Right cardiac atrium (tissue), 5 donors: ENCODE measurements at regions not wholly inside any gene's neighbourhood (a gene's known extent, or its start where the extent isn't known, plus 50 kb on each side); places are given as distances from the start of the nearest gene placed in this dataset.
A peak's percentile ranks its signal among the peaks of the same experiment; 100 is the strongest.

Source experiments
- ATAC-seq, 2 donors: fragments of 200-7000 bp; cut with Tn5 transposase; one replicate each; pipeline versions ENCODE4 v1.8.0 to v1.9.1; 2020; ENCODE audit warnings: moderate library complexity in 2 of 2, mild to moderate bottlenecking in 1 of 2
- DNase-seq, 3 donors: peaks; one replicate each; pipeline ENCODE4 v3.0.0-alpha.2; 2020
- H3K27ac ChIP-seq: one replicate; pipeline ENCODE4 v1.5.1; 2013; ENCODE audit warnings: mild to moderate bottlenecking, low read length, control low read depth, moderate library complexity
- H3K27me3 ChIP-seq: one replicate; pipeline ENCODE4 v1.6.1; 2013; ENCODE audit not compliant: control insufficient read depth, insufficient read depth
- H3K4me1 ChIP-seq: one replicate; pipeline ENCODE4 v1.6.1; 2013; ENCODE audit warnings: low read length; ENCODE audit not compliant: control insufficient read depth, insufficient read depth
- H3K4me3 ChIP-seq: one replicate; pipeline ENCODE4 v1.5.1; 2013; ENCODE audit warnings: low read length, control low read depth
- H3K9me3 ChIP-seq: one replicate; pipeline ENCODE4 v1.6.1; 2013; ENCODE audit warnings: low read length; ENCODE audit not compliant: control insufficient read depth
- WGBS: extraction: QIAGEN DNeasy Blood & Tissue Kit; methylation state at CpG from one replicate; pipeline ENCODE4 v1.1.7; 2013; 5-methylcytosine and 5-hydroxymethylcytosine counted together
- intact Hi-C, 4 donors: fragments of 100-400 bp; cut with DNase I; formaldehyde crosslinking; loops; one replicate each; pipeline versions ENCODE4 v1.11.0 to v1.14.0; 2022 to 2023
- donor health status: healthy with polysubstance abuse.
- donor health status: DM: no; HTN: yes; CAD: no.
- donor health status: DM: no; HTN: no; CAD: no.
- donor health status: DM: no; HTN: yes; CAD: no; lungs with severe emphysema.
- donor health status: DM: yes; HTN: yes; CAD: no.

- no peak overlapping the region for H3K4me3 ChIP-seq
- H3K27ac ChIP-seq: no peak overlapping the region
- intact Hi-C loops: no loop called here
- 96% methylated on average over 3 of the region's 3 CpGs for WGBS
- no peaks in the 10 kb centered on the region for H3K27me3 ChIP-seq
- no peaks in the 10 kb centered on the region for H3K9me3 ChIP-seq
- H3K4me1 ChIP-seq: no peaks in the 10 kb centered on the region
- DNase-seq: no peak
- no peak for ATAC-seq
These were observed 253.5 kb upstream of the JARID2 start for GRCh38 chr6:14992382-14992781.

DNA sequence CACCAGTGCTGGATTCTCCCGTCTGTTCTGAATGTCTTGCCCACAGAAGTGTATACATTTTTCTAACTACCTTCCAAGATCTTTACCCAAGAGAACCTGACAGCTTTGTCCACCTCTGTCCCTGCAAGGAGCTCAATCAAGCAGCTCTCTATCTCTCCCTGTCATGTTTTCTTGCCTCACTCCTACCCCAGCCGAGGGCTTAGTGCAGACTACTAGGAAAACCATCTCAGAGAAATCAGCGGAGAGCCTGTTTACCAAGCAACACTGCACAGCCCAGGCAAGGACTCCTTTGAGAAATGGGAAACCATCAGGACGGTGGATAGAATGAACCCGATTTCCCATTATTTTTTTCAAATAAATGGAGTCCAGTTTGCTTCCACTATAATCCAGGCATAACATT lies 250.7 kb upstream of the JARID2 start:
- Histone ChIP-seq H3K4me1 (no peaks in the 10 kb centered on the region), H3K27ac (no peak overlapping the region), H3K27me3 (no peaks in the 10 kb centered on the region), H3K9me3 (no peaks in the 10 kb centered on the region), H3K4me3 (no peak overlapping the region)
- intact Hi-C loops: no loop called here
- WGBS: 66% methylated on average over 5 of the region's 5 CpGs
- no peak for DNase-seq
- no peak for ATAC-seq

- no peak overlapping the region for H3K27ac ChIP-seq
- no peaks in the 10 kb centered on the region for H3K27me3 ChIP-seq
- ATAC-seq (no peak), DNase-seq (no peak)
- intact Hi-C loops: no loop called here
- no peaks in the 10 kb centered on the region for H3K4me1 ChIP-seq
- no peak overlapping the region for H3K4me3 ChIP-seq
- no peaks in the 10 kb centered on the region for H3K9me3 ChIP-seq
- WGBS: 92% methylated on average over 12 of the region's 12 CpGs
These were observed 249.8 kb upstream of the JARID2 start for GRCh38 chr6:14995966-14996602.

- Histone ChIP-seq H3K4me3 (no peak overlapping the region), H3K9me3 (no peaks in the 10 kb centered on the region), H3K27me3 (no peaks in the 10 kb centered on the region), H3K4me1 (no peaks in the 10 kb centered on the region), H3K27ac (no peak overlapping the region)
- DNase-seq: no peak
- intact Hi-C loops: no loop called here
- ATAC-seq: no peak
- WGBS: 61% methylated on average over 4 of the region's 4 CpGs
These were observed 249.0 kb upstream of the JARID2 start for GRCh38 chr6:14996892-14997291.

- ATAC-seq (no peak), DNase-seq (no peak)
- no peaks in the 10 kb centered on the region for H3K27me3 ChIP-seq
- no peak overlapping the region for H3K27ac ChIP-seq
- H3K4me1 ChIP-seq: no peaks in the 10 kb centered on the region
- WGBS: 71% methylated on average over 1 of the region's 1 CpG
- H3K4me3 ChIP-seq: no peak overlapping the region
- intact Hi-C loops: no loop called here
- H3K9me3 ChIP-seq: no peaks in the 10 kb centered on the region
These were observed 248.4 kb upstream of the JARID2 start for GRCh38 chr6:14997507-14997906.

DNA sequence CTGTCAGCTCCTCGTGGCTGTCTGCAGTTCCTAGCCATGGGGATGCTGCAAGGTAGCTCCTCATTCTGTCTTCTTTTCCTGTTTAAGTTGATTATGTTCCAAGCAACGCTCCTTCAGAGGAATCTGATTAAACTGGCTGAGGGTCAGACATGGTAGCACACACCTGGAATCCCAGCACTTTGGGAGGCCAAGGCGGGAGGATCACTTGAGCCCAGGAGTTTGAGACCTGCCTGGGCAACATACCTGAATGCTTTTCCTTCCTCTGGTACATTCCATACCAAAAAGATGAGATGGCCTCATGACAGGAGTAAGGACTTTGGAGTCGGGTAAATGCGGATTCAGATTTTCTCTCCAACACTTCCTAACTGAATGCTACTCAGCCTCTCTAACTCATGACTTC lies 246.8 kb upstream of the JARID2 start:
- ATAC-seq: no peak
- H3K4me3 ChIP-seq: no peak overlapping the region
- no peaks in the 10 kb centered on the region for H3K9me3 ChIP-seq
- no peaks in the 10 kb centered on the region for H3K4me1 ChIP-seq
- 78% methylated on average over 5 of the region's 5 CpGs for WGBS
- DNase-seq: no peak
- no peaks in the 10 kb centered on the region for H3K27me3 ChIP-seq
- intact Hi-C loops: no loop called here
- H3K27ac ChIP-seq: no peak overlapping the region

GRCh38 chr6:15001326-15001910 lies 244.5 kb upstream of the JARID2 start:
- no peaks in the 10 kb centered on the region for H3K27me3 ChIP-seq
- ATAC-seq (no peak), DNase-seq (no peak)
- no peaks in the 10 kb centered on the region for H3K4me1 ChIP-seq
- H3K27ac ChIP-seq: no peak overlapping the region
- H3K4me3 ChIP-seq: no peak overlapping the region
- WGBS: 73% methylated on average over 5 of the region's 5 CpGs
- H3K9me3 ChIP-seq: no peaks in the 10 kb centered on the region
- intact Hi-C loops: no loop called here

GRCh38 chr6:15008269-15008668 lies 237.6 kb upstream of the JARID2 start:
- intact Hi-C loops: no loop called here
- Histone ChIP-seq H3K4me3 (no peak overlapping the region), H3K4me1 (no peaks in the 10 kb centered on the region), H3K9me3 (no peaks in the 10 kb centered on the region), H3K27ac (no peak overlapping the region), H3K27me3 (no peaks in the 10 kb centered on the region)
- ATAC-seq (no peak), DNase-seq (no peak)

- no peaks in the 10 kb centered on the region for H3K4me1 ChIP-seq
- intact Hi-C loops: no loop called here
- 98% methylated on average over 1 of the region's 1 CpG for WGBS
- ATAC-seq: no peak
- H3K27ac ChIP-seq: no peak overlapping the region
- H3K4me3 ChIP-seq: no peak overlapping the region
- H3K27me3 ChIP-seq: no peaks in the 10 kb centered on the region
- DNase-seq: no peak
- no peaks in the 10 kb centered on the region for H3K9me3 ChIP-seq
These were observed 230.9 kb upstream of the JARID2 start for GRCh38 chr6:15014958-15015357.

- 62% methylated on average over 6 of the region's 6 CpGs for WGBS
- Histone ChIP-seq H3K4me3 (no peak overlapping the region), H3K27ac (no peak overlapping the region), H3K27me3 (no peaks in the 10 kb centered on the region), H3K9me3 (no peaks in the 10 kb centered on the region), H3K4me1 (no peaks in the 10 kb centered on the region)
- intact Hi-C loops: no loop called here
- ATAC-seq: no peak
- DNase-seq: no peak
These were observed 229.1 kb upstream of the JARID2 start for GRCh38 chr6:15016813-15017212.

GRCh38 chr6:15017261-15017660 lies 228.6 kb upstream of the JARID2 start:
- Histone ChIP-seq H3K9me3 (no peaks in the 10 kb centered on the region), H3K27me3 (no peaks in the 10 kb centered on the region), H3K27ac (no peak overlapping the region), H3K4me3 (no peak overlapping the region), H3K4me1 (no peaks in the 10 kb centered on the region)
- peak in 1 of 2 donors; percentile 58 for ATAC-seq
- 36% methylated on average over 11 of the region's 11 CpGs for WGBS
- DNase-seq: peak in 1 of 3 donors; percentile 59
- intact Hi-C loops: no loop called here

- Histone ChIP-seq H3K27me3 (no peaks in the 10 kb centered on the region), H3K27ac (no peak overlapping the region), H3K4me3 (no peak overlapping the region), H3K4me1 (no peaks in the 10 kb centered on the region), H3K9me3 (no peaks in the 10 kb centered on the region)
- intact Hi-C loops: no loop called here
- WGBS: 94% methylated on average over 9 of the region's 9 CpGs
- DNase-seq (no peak), ATAC-seq (no peak)
These were observed 228.1 kb upstream of the JARID2 start for GRCh38 chr6:15017803-15018202.
